ENCODE measurements at regions not wholly inside any gene's neighbourhood (a gene's known extent, or its start where the extent isn't known, plus 50 kb on each side); places are given as distances from the start of the nearest gene placed in this dataset.

- ChIA-PET POLR2A (no interaction called here), CTCF (interaction anchor here (0.9 kb wide), 1 partner anchor 19 kb away, joined by 3 read pairs; no protein-coding TSS in a partner anchor)
- 83% methylated on average over 14 of the region's 14 CpGs for WGBS (ENCODE audit: insufficient coverage)
Measured at GRCh38 chr16:66260522-66261254, 105.8 kb upstream of the CDH5 start.

More at GRCh38 chr16:66260522-66261254, 105.8 kb upstream of the CDH5 start:
- Mint-ChIP-seq H3K9me3 (ENCODE audit: insufficient read depth) (no peaks in the 10 kb centered on the region), H3K27ac (no peak overlapping the region), H3K4me1 (no peaks in the 10 kb centered on the region), H3K27me3 (peaks cover 11% of the 10 kb centered on the region), H3K4me3 (no peak overlapping the region)
- H3K4me3 ChIP-seq (ENCODE audit: control extremely low read depth in 1 of 5, extremely low read depth in 1 of 5, insufficient read depth in 1 of 5, low read depth in 2 of 5, low read length in 4 of 5) = no peak overlapping the region
- DNase-seq (no peak), ATAC-seq (ENCODE audit: low read depth) (no peak)
- no peaks in the 10 kb centered on the region for H3K9me3 ChIP-seq (ENCODE audit: control extremely low read depth in 1 of 3, control insufficient read depth in 2 of 3, insufficient read depth in 1 of 3, low read length in 2 of 3)
- H2AFZ ChIP-seq (ENCODE audit: insufficient read depth, low read depth, low read length, poor library complexity, severe bottlenecking) = no peak overlapping the region
- H3K27ac ChIP-seq (ENCODE audit: low read length in 2 of 2) = no peak overlapping the region
- H4K20me1 ChIP-seq (ENCODE audit: control insufficient read depth, insufficient read depth, low read length, poor library complexity, severe bottlenecking) = no peaks in the 10 kb centered on the region
- H3K36me3 ChIP-seq (replicated peaks in 1 of 2; ENCODE audit: control extremely low read depth in 1 of 2, control insufficient read depth in 1 of 2, extremely low read depth in 1 of 2, insufficient read depth in 2 of 2, low read length in 1 of 2) = no peaks in the 10 kb centered on the region
- no peaks in the 10 kb centered on the region for H3K79me2 ChIP-seq (ENCODE audit: control insufficient read depth, insufficient read depth, low read length)
- peaks cover 0 to 7% (median 4%) of the 10 kb centered on the region in 4 experiments for H3K27me3 ChIP-seq (replicated peaks in 1 of 4; ENCODE audit: control extremely low read depth in 1 of 4, control insufficient read depth in 3 of 4, insufficient read depth in 4 of 4, low read length in 3 of 4)
- no peaks in the 10 kb centered on the region for H3K4me1 ChIP-seq (ENCODE audit: control insufficient read depth in 2 of 2, insufficient read depth in 2 of 2, low read length in 2 of 2)
- TF ChIP-seq CTCF (IDR thresholded peaks at IDR 0.05) = no peak
- no peak for TF ChIP-seq EZH2 (IDR thresholded peaks at IDR 0.05; ENCODE audit: borderline replicate concordance, insufficient read depth, low read depth, low read length, poor library complexity, severe bottlenecking)
- intact Hi-C loops (cut with micrococcal nuclease) = no loop called here
- no peak overlapping the region for H3K9ac ChIP-seq (ENCODE audit: low read length)
- no peak overlapping the region for H3K4me2 ChIP-seq (replicated peaks; ENCODE audit: low read depth, low read length, poor library complexity, severe bottlenecking)
